ENCODE measurements at regions not wholly inside any gene's neighbourhood (a gene's known extent, or its start where the extent isn't known, plus 50 kb on each side); places are given as distances from the start of the nearest gene placed in this dataset.
"Not testable (repeated sequence)": the region's sequence is repeated elsewhere in the genome, so short reads cannot be mapped to it uniquely, and the experiment has no call there.

GRCh38 chr10:46749003-46749402 is 162.2 kb upstream of the PTPN20 start:
- DNase-seq (ENCODE audit: low spot score), result not testable (repeated sequence)

GRCh38 chr10:46749470-46749869 is 161.8 kb upstream of the PTPN20 start:
- DNase-seq (ENCODE audit: low spot score), result peak; percentile 2

- not testable (repeated sequence) for DNase-seq (ENCODE audit: low spot score)
Observed at GRCh38 chr10:46753763-46754162, 157.5 kb upstream of the PTPN20 start.

GRCh38 chr10:46761471-46761870 is 149.8 kb upstream of the PTPN20 start:
- DNase-seq (ENCODE audit: low spot score), result not testable (repeated sequence)

- not testable (repeated sequence) for DNase-seq (ENCODE audit: low spot score)
Observed at GRCh38 chr10:46768515-46769291, 142.5 kb upstream of the PTPN20 start.

- not testable (repeated sequence) for DNase-seq (ENCODE audit: low spot score)
Observed at GRCh38 chr10:46773178-46773896, 137.9 kb upstream of the PTPN20 start.

GRCh38 chr10:46773897-46774236 is 137.4 kb upstream of the PTPN20 start:
- not testable (repeated sequence) for DNase-seq (ENCODE audit: low spot score)

GRCh38 chr10:46774366-46774765 is 136.9 kb upstream of the PTPN20 start:
- not testable (repeated sequence) for DNase-seq (ENCODE audit: low spot score)

- not testable (repeated sequence) for DNase-seq (ENCODE audit: low spot score)
Observed at GRCh38 chr10:46774945-46775667, 136.1 kb upstream of the PTPN20 start.

- DNase-seq (ENCODE audit: low spot score), result not testable (repeated sequence)
Observed at GRCh38 chr10:46775668-46776059, 135.6 kb upstream of the PTPN20 start.

GRCh38 chr10:46779571-46779970 is 131.7 kb upstream of the PTPN20 start:
- not testable (repeated sequence) for DNase-seq (ENCODE audit: low spot score)

GRCh38 chr10:46780164-46780563 is 131.1 kb upstream of the PTPN20 start:
- DNase-seq (ENCODE audit: low spot score), result not testable (repeated sequence)

GRCh38 chr10:46781001-46781400 is 130.2 kb upstream of the PTPN20 start:
- DNase-seq (ENCODE audit: low spot score), result not testable (repeated sequence)

GRCh38 chr10:46782001-46782874 is 129.0 kb upstream of the PTPN20 start:
- not testable (repeated sequence) for DNase-seq (ENCODE audit: low spot score)

- not testable (repeated sequence) for DNase-seq (ENCODE audit: low spot score)
Observed at GRCh38 chr10:46784665-46785064, 126.6 kb upstream of the PTPN20 start.

- DNase-seq (ENCODE audit: low spot score), result not testable (repeated sequence)
Observed at GRCh38 chr10:46786125-46786517, 125.1 kb upstream of the PTPN20 start.

- peak; percentile 48 for DNase-seq (ENCODE audit: low spot score)
Observed at GRCh38 chr10:46786518-46787320, 124.5 kb upstream of the PTPN20 start.

GRCh38 chr10:46787321-46787615 is 124.0 kb upstream of the PTPN20 start:
- DNase-seq (ENCODE audit: low spot score), result peak; percentile 47

GRCh38 chr10:46792657-46793357 is 118.4 kb upstream of the PTPN20 start:
- DNase-seq (ENCODE audit: low spot score), result not testable (repeated sequence)

GRCh38 chr10:46796351-46796750 is 114.9 kb upstream of the PTPN20 start:
- not testable (repeated sequence) for DNase-seq (ENCODE audit: low spot score)

Measured in hematopoietic multipotent progenitor cell treated with erythropoietin and hydrocortisone succinate and interleukin-3 and kit ligand, for 15 days (in vitro differentiated cells).